Fibroblast of lung (primary cell): ENCODE measurements at regions not wholly inside any gene's neighbourhood (a gene's known extent, or its start where the extent isn't known, plus 50 kb on each side); places are given as distances from the start of the nearest gene placed in this dataset.
"Not testable (repeated sequence)": the region's sequence is repeated elsewhere in the genome, so short reads cannot be mapped to it uniquely, and the experiment has no call there.

Experiments used
- EZH2 ChIP-seq: IDR thresholded peaks from 2 replicates; pipeline ENCODE4 v1.5.1; 2012; ENCODE audit warnings: low read length, control low read depth, mild to moderate bottlenecking; ENCODE audit errors: missing control alignments
- TF ChIP-seq, protein P1 (sequence below), 2 donors: IDR thresholded peaks in 1 of 2; conservative IDR thresholded peaks in 1 of 2; 1 replicate in 1 of 2; 2 replicates in 1 of 2; pipeline ENCODE4 v1.5.1; 2011 to 2012; ENCODE audit warnings: low read length in 2 of 2, control low read depth in 1 of 2, inconsistent platforms in 1 of 2, low read depth in 1 of 2, mild to moderate bottlenecking in 1 of 2

DNA sequence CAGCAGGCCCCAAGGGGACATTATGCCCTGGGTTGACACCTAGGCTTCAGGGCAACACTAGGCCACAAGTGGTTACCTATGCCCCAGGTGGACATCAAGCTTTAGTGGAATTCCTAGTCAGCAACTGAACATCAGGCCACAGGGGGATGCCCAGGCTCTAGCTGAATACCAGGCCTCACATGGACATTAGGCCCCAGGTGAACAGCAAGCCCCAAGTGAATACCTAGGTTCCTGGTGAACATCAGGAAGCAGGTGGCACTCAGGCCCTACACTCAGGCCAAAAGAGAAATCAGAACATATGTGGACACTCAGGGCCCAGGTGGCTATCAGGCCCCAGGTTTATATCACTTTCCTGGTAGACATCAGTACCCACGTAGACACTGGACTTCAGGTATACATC, 75.2 kb upstream of the ZNF337 start:
- TF ChIP-seq EZH2, result not testable (repeated sequence)
- TF ChIP-seq, protein P1, sequence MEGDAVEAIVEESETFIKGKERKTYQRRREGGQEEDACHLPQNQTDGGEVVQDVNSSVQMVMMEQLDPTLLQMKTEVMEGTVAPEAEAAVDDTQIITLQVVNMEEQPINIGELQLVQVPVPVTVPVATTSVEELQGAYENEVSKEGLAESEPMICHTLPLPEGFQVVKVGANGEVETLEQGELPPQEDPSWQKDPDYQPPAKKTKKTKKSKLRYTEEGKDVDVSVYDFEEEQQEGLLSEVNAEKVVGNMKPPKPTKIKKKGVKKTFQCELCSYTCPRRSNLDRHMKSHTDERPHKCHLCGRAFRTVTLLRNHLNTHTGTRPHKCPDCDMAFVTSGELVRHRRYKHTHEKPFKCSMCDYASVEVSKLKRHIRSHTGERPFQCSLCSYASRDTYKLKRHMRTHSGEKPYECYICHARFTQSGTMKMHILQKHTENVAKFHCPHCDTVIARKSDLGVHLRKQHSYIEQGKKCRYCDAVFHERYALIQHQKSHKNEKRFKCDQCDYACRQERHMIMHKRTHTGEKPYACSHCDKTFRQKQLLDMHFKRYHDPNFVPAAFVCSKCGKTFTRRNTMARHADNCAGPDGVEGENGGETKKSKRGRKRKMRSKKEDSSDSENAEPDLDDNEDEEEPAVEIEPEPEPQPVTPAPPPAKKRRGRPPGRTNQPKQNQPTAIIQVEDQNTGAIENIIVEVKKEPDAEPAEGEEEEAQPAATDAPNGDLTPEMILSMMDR (conservative IDR thresholded peaks at IDR 0.05 in 1 of 2, IDR thresholded peaks at IDR 0.05 in 1 of 2; ENCODE audit: low read depth in 1 of 2, low read length in 2 of 2), result not testable (repeated sequence)
